GM19463 (cell line): ENCODE measurements at regions not wholly inside any gene's neighbourhood (a gene's known extent, or its start where the extent isn't known, plus 50 kb on each side); places are given as distances from the start of the nearest gene placed in this dataset.

Experiments
- ATAC-seq: cut with Tn5 transposase; IDR thresholded peaks from one replicate; pipeline ENCODE4 v1.9.1; 2021; ENCODE audit warnings: mild to moderate bottlenecking, moderate library complexity; ENCODE audit not compliant: unreplicated experiment

GRCh38 chr2:8622924-8623465, 58.9 kb upstream of the ID2 start:
- no peak for ATAC-seq

- ATAC-seq: no peak
These were observed 58.3 kb upstream of the ID2 start for GRCh38 chr2:8623576-8623957.

- no peak for ATAC-seq
These were observed 57.8 kb upstream of the ID2 start for GRCh38 chr2:8623958-8624591.

GRCh38 chr2:8624855-8625398, 56.9 kb upstream of the ID2 start:
- no peak for ATAC-seq

- ATAC-seq: no peak
These were observed 56.2 kb upstream of the ID2 start for GRCh38 chr2:8625399-8626300.

- ATAC-seq: no peak
These were observed 55.3 kb upstream of the ID2 start for GRCh38 chr2:8626572-8626971.

GRCh38 chr2:8627019-8627691, 54.7 kb upstream of the ID2 start:
- no peak for ATAC-seq

GRCh38 chr2:8627692-8628085, 54.2 kb upstream of the ID2 start:
- no peak for ATAC-seq

GRCh38 chr2:8628179-8628865, 53.5 kb upstream of the ID2 start:
- ATAC-seq: no peak

GRCh38 chr2:8628866-8629209, 53.0 kb upstream of the ID2 start:
- no peak for ATAC-seq

GRCh38 chr2:8629402-8629801, 52.5 kb upstream of the ID2 start:
- no peak for ATAC-seq

GRCh38 chr2:8630676-8631464, 51.0 kb upstream of the ID2 start:
- ATAC-seq: no peak

- no peak for ATAC-seq
These were observed 50.3 kb upstream of the ID2 start for GRCh38 chr2:8631465-8632005.
